Inflammatory macrophage treated with lipopolysaccharide for 1 hour (primary cell): ENCODE measurements at regions not wholly inside any gene's neighbourhood (a gene's known extent, or its start where the extent isn't known, plus 50 kb on each side); places are given as distances from the start of the nearest gene placed in this dataset.
"Not testable (repeated sequence)": the region's sequence is repeated elsewhere in the genome, so short reads cannot be mapped to it uniquely, and the experiment has no call there.

Source experiments
- DNase-seq, 2 donors: peaks; one replicate each; pipeline ENCODE4 v3.0.0-alpha.2; 2020 to 2022

DNA sequence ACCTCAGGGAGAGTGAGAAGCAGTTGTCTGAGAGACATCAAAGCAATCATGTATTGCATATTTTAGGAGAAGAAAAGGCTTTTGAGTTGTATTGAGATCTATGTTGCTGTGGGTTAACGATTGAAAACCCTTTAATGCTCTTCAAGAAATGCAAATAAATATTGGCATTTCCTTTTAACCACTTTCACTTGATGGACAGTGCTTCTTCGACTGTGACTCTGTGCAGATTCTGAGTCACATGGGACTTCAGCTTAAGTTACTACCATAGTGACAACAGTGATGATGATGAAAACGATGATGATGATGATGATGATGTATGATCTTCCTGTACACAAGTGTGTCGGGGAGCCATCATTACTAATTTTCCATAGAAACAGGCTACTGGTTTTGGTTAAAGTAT lies 181.8 kb downstream of the AKAIN1 start:
- no peak for DNase-seq

DNA sequence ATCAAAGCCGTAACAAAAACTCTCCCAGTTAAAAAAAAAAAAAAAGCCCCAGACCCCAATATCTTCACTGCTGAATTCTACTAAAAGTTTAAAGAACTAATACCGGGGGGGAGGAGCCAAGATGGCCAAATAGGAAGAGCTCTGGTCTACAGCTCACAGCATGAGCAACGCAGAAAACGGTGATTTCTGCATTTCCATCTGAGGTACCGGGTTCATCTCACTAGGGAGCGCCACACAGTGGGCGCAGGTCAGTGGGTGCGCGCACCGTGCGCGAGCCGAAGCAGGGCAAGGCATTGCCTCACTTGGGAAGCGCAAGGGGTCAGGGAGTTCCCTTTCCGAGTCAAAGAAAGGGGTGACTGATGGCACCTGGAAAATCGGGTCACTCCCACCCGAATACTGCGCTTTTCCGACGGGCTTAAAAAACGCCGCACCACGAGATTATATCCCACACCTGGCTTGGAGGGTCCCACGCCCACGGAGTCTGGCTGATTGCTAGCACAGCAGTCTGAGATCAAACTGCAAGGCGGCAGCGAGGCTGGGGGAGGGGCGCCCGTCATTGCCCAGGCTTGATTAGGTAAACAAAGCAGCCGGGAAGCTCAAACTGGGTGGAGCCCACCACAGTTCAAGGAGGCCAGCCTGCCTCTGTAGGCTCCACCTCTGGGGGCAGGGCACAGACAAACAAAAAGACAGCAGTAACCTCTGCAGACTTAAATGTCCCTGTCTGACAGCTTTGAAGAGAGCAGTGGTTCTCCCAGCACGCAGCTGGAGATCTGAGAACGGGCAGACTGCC lies 192.8 kb downstream of the AKAIN1 start:
- not testable (repeated sequence) for DNase-seq

DNA sequence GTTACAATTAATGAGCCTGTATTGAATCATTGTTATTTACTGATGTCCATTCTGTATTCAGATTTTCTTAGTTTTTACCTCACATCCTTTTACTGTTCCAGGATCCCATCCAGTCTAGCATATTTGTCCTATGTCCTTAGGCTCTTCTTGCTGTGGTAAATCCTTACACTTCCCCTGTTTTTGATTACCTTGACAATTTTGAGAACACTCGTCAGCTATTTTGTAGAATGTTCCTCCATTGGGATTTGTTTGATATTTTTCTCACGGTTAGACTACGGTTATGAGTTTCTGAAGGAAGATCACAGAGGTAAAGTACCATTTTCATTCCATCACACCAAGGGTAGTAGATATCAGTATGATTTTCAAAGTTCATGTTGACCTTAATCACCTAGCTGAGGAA lies 202.3 kb downstream of the AKAIN1 start:
- no peak for DNase-seq

DNA sequence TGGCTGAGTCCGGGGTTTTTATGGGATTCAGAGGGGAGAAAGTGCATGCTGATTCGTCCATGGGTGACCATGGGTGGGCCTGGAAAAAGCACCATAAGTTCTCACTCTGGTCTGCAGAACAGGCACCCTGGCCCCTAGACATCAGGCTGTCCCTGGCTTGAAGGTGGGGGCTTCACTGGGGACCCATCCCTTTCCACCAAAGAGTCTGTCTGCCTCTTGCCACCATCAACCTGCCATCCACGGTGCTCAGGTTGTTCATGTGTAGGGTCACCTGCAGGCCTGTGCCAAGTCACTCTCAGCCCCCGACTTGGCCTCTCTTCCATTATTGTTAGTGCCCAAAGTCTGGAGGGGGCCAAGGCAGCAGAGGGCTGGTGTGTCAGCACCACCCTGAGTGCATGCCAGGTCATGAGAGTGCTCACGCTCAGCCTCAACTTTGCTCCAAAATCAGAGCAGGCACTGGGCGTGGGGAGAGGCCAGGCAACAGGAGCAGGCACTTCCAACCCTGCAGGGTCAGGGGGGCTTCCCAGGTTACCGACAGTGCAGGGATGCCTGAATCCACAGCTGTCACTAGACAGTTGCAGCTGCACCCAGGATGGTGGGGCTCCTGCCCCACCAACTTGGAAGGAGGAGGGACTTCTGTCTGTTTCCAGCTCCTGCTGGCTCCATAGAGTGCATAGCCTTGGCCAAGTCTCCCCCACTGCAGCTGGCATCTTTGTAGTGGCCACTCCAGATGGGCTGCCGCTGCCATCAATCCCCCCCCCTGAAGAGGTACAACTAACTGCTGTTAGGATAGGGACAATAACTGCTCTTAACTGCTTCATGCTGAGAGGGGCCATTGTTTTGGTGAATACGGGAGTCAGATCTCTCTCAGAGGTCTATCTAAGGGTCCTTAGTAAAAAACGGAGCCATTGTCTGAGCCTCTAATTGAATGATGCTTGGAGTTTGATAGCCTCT lies 209.3 kb downstream of the AKAIN1 start:
- DNase-seq: no peak

DNA sequence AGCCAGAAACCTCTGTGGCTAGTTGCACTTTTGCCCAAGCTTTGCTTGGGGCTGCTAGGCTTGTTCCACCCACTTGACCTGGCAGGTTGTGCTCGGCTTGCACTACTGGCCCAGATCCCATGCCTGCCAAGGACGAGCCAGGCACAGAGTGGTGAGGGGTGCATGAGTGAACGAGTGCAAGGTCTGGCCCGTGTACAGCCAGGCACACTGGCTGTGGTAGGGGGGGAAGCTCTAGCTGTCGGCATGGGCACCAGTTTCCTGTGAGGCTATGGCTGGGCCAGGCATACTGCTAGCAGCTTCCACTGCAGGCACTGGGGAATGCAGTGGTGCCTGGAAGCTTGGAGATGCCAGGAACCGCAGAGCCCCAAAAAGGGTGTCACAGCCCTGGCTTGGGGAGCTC lies 210.4 kb downstream of the AKAIN1 start:
- DNase-seq: no peak

DNA sequence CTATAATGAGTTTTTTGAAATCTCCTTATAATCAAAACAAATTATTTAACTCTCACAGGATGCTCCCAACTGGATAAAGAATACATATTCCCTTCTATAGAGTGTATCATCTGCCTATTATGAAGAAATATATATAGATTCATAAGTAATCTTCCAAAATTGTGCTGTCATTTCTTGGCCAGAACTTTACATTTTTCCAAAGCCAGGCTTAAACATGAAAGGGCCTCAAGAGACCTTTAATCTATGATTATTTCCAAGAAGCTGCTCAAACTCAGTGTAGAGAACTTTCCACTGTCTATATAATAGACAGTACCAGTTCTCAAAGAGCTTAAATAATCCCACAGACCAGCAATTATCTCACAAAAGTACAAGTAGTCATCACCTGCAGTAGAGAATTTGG lies 211.0 kb downstream of the AKAIN1 start:
- DNase-seq: no peak

DNA sequence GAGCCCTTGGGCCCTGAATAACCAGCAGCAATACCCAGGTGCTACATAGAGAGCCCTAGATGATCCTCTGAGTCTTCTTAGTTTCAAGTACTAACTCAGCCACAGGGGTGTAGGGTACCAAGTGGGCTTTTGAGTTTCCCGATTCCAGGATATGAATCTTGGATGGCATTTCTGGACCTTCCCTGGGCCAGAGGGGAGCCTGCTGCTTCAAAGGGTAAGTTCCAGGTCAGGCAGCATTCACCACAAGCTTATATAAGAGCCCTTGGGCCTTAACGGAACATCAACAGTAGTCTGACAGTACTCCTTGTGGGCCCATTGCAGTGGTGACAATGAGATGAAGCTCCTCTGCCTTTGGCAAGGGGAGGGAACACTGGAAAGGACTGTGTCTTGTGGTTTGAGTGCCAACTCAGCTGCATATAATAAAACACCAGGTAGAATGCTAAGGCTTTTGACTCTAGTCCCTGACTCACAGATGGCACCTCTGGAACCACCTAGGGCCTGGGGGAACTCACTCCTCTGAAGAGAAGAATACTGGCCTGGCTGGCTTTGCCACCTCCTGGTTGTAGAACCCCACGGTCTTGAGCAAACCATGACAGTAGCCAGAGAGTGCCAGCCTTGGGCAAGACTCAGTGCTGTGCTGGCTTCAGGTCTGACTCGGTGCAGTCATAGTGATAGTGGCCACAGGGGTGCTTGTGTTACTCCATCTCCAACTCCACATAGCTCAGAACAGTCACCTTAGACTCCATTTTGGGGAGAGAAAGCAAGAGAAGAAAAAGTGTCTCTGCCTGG lies 235.7 kb downstream of the AKAIN1 start:
- no peak for DNase-seq

DNA sequence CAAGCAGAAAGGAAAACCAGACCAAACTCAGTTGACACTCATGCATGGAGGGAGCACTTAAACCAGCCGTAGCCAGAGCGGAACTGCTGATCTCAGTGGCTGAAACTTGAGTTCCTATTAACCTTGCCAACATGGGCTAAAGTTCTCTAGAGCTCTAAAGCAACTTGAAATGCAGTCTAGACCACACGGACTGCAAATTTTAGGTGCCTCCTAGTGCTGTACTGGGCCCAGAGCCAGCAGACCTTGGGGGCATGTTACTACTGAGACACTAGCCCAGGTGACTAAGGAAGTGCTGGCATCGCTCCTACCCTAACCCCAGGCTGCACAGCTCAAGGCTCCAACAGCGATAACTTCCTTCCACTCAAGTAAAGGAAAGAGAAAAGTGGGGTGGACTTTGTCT lies 236.5 kb downstream of the AKAIN1 start:
- no peak for DNase-seq

DNA sequence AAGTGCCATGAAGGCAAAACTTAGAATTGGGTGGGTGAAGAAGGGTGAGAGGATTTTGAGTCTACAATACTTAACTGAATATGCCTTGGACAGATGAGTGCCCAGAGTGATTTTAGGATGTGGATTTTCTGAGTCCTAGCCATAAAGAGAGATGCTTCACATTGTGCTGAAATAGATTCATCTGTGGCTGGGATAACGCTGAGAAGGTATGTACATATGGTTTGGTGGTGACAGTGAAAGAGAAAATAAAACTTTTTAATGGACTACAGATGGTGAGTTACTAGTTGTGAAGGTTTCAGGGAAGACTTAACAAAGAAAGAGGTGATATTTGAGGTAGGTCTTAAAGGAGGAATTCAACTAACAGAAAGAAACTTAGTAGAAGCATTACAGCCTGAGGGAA lies 265.8 kb downstream of the AKAIN1 start:
- no peak for DNase-seq

DNA sequence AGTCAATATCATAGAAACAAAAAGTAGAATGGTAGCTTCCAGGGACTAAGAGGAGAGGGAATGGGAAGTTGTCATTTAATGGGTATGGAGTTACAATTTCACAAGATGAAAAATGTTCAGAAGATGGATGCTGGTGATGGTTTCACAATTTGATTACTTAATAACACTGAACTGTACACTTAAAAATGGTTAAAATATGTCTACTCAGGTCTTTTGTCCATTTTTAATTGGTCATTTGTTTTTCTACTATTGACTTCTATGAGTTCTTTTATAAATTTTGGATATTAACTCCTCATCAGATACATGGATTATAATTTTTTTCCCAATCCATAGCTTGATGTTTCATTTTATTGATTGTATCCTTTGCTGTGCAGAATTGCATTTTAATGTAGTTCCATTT lies 275.5 kb downstream of the AKAIN1 start:
- DNase-seq: no peak

DNA sequence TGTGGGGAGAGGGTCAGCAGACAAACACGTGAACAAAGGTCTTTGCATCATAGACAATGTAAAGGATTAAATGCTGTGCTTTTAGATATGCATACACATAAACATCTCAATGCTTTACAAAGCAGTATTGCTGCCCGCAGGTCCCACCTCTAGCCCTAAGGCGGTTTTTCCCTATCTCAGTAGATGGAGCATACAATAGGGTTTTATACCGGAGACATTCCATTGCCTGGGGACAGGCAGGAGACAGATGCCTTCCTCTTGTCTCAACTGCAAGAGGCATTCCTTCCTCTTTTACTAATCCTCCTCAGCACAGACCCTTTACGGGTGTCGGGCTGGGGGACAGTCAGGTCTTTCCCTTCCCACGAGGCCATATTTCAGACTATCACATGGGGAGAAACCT lies 279.5 kb downstream of the AKAIN1 start:
- not testable (repeated sequence) for DNase-seq

DNA sequence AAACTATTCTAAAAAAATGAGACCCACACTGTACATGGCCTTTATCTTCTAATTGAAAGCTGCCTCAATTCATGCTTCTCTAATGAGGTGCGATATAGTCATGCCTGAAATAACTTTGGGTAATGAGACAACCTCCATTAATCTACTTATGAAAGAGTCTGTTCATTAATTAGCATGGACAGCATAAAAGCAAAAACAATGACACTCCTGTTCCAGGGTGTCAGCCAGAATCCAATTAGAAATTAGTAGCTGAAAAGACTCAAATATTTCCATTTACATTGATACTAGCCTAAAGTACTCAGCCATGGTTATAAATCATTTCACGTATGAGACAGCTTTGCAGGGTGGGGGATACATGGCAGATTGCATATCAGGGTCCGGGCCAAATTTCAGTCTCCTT lies 288.7 kb downstream of the AKAIN1 start:
- no peak for DNase-seq

DNA sequence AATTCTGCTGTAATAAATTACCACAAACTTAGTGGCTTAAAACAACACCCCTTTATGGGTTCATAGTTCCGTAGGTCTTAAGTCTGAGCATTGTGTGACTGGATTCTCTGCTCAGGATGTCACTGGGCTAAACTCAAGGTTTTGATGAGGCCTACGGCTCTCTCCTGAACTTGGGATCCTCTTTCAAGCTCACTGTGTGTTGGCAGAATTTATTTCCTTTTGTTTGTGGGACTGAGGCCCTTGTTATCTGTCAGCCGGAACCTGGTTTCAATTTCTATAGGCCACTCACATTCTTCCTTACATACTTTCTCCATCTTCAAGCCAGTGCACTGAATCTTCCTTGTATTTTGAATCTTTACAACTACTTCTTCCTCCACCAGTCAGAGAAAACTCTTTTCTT lies 290.2 kb downstream of the AKAIN1 start:
- DNase-seq: no peak

DNA sequence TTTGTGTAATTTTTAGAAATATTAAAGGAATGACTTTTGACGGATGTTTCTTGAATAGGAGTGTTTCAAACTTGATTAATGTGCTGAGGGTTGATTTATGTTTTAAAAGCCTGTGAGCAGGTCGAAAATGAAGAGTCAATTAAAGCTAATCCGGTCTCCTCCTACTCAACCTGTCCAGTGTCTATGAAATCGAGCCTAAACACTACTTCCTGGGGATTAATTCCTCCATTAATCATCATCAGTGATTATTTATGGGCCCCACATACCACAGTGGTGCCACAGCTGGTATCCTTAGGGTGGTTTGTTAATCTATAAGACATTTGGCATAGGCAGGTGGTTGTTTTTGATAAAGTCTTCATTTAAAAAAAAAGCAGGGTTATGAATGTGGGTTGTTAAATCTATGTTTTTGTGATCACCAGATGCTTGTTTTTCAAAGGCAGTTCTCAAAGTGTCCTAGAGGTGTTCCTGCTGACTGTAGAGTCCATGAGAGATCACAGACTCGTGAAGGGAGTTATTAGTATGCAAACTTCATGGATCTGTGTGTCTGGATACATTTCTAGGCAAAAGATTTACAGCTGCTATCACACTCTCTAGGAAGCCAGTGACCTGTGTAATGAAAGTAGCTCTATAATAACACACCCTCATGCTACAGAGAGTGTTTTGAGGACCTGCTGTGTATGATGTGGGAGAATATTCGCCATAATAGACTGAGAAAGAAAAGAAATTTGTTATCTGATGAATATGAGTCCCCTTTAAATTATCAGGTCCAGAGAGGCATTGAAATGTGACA lies 308.6 kb downstream of the AKAIN1 start:
- DNase-seq: no peak

DNA sequence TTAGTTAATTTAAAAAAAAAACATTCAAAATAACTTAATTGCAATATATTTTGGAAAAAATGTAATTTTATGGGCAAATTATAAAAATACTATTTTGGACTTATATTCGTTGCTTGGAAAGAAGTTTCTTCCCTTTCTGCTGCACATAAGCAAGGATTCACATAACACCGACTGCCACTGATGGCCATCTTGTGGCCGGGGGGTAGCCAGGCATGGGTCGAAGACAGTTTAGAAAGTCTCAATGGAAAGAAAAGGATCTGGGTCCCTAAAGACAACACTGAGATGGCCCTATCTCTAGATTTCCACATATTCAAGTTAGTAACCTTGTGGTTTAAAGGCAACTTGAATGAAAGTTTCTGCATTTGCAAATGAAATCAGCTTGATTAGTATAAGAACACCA lies 318.6 kb downstream of the AKAIN1 start:
- no peak for DNase-seq

DNA sequence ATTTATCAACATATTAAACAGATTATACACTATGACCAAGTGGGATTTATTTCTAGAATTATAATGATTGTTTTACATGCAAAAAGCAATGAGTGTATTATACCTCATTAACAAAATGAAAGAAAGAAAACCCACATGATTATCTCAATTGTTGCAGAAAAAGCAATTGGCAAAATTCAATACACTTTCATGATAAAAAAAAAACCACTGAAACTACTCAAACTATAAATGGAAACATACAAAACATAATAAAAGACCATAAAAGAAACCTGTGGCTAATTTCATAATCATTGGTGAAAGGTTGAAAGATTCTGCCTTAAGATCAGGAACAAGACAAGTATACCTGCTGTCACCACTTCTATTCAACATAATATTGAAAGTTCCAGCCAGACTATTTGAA lies 325.9 kb downstream of the AKAIN1 start:
- DNase-seq: no peak

DNA sequence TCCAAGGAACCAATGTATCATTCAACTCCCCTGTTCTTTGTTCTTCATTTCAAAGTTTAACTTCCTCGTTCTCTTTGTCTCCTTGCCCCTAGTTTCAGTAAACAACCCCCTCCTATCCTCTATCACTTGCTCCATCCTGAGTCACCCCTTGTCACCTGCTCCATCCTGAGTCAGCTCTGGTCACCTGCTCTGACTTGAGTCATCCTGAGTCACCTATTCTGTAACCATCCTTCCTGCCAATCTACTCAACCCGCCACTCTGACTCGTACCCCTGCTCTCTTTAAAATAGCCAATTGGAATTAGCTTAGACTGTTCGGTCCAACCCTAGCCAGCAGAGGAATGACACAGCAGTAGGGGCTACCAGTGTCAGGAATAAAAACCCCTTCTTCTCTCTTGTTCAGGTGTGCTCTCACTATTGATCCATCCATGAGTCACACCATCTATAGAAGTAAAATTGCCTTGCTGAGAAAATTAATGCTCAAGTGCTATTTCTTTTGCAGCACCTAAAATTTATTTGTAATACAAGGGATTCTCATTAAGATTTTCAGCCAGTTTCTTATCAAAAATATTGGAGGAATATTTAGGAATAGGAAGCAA lies 326.8 kb downstream of the AKAIN1 start:
- no peak for DNase-seq

DNA sequence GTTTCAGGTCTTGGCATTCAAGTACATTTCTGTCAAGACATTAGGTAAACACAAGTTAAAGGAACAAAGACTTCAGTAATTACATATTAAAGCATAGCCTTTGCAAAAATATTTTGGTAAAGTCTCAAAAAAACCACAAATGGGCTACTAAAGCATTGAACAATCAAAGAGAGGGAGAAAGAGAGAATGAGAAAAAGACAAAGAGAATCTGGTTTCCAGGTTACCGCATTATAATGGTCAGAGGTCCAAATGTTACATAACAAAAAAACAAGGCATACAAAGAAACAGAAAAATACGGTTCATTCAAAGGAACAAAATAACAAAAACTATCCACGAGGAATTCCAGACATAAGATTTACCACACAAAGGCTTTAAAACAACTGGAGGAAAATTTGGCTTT lies 327.9 kb downstream of the AKAIN1 start:
- no peak for DNase-seq

DNA sequence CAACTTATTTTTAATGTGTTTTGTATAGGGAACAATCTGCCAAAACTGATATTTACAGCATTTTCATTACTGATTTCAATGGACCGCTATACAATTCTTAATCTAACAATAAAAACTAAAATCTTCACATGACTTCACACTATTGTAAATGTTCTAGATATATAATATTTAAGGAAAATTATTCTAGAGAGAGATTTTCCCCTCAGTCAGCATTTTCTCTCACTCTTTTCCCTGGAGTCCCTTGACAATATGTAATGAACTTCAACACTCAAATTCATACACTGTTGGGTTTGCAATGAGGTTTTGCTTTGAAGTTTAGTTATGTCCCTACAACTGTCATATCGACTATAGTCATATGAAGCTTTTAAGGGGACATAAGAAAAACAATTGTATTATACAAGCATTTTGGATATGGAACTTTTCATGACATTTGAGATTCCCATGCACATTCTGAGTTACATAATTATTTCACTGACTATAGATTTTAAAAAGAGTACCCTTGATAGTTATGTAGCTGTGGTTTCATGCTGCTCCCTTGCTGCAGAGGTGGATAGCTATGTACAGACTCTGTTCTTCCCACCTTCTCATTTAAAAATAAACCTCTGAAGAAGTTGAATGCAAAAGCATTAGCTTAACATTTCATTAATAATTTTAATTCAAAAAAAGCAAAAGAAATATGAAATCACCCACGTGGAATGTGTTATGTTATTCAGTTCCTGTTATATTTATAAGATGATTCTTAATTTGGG lies 338.5 kb downstream of the AKAIN1 start:
- no peak for DNase-seq

DNA sequence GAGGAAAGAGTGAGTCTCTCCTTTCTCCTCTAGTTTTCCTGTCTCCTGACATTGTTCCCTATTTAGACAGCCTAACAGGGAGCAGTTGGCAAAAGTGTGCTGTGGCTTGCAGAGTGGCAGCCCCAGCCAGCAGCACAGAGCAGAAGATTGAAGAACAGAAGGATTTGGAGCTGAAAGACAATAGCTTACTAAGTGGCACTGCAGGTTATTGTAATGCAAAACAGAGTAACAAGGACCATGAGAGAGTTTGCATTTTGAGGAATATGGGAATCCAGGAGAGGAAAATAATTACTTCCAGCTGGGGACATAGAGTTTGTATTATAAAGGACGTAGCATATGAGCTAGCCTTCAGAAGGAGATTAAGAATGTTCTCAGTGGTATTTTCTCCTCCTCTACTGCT lies 342.4 kb downstream of the AKAIN1 start:
- DNase-seq: no peak

DNA sequence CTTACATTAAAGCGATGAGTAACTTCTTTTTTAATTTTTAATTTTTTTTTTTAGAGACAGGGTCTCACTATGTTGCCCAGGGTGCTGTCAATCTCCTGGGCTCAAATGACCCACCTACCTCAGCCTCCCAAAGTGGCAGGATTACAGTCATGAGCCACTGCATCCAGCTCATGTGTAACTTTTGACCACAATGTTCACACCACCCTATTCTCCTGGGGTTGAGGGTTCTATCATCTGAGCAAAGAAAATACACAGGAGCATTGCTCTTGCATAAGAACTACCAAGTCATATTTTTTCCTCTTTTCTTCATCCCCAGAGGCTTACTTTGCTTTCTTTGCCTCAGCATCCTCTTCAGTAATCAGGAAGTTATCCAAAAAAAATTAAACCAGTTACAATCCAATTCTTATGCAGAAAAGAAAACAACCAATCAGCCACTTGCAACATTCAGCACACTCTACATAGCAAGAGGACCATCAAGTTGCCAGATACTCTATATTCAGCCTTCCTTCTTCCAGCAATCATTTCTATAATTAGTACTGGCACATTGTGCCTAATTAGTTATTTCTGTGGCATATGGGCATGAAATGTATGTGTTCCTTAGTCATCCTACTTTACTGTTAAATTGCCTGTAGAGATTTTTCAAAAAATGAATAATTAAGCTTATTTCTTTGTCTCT lies 345.6 kb downstream of the AKAIN1 start:
- DNase-seq: no peak
